Cardiac fibroblast (primary cell): ENCODE measurements at regions not wholly inside any gene's neighbourhood (a gene's known extent, or its start where the extent isn't known, plus 50 kb on each side); places are given as distances from the start of the nearest gene placed in this dataset.

Experiments
- DNase-seq, 2 donors: peaks; one replicate each; pipeline versions ENCODE4 v3.0.0 to v3.0.0-alpha.2; 2010; ENCODE audit warnings: low read depth in 2 of 2
- H3K4me3 ChIP-seq, 2 donors: replicated peaks in 1 of 2; 1 replicate in 1 of 2; 2 replicates in 1 of 2; pipeline ENCODE4 v1.5.1; 2011; ENCODE audit warnings: low read depth in 2 of 2, low read length in 2 of 2, mild to moderate bottlenecking in 2 of 2, moderate library complexity in 1 of 2
- TF ChIP-seq, protein P1 (sequence below): IDR thresholded peaks from one replicate; pipeline ENCODE4 v1.5.1; 2011; ENCODE audit warnings: low read depth, mild to moderate bottlenecking, low read length, inconsistent platforms

GRCh38 chr5:121021681-121022080 is 557.6 kb downstream of the PRR16 start:
- TF ChIP-seq, protein P1, sequence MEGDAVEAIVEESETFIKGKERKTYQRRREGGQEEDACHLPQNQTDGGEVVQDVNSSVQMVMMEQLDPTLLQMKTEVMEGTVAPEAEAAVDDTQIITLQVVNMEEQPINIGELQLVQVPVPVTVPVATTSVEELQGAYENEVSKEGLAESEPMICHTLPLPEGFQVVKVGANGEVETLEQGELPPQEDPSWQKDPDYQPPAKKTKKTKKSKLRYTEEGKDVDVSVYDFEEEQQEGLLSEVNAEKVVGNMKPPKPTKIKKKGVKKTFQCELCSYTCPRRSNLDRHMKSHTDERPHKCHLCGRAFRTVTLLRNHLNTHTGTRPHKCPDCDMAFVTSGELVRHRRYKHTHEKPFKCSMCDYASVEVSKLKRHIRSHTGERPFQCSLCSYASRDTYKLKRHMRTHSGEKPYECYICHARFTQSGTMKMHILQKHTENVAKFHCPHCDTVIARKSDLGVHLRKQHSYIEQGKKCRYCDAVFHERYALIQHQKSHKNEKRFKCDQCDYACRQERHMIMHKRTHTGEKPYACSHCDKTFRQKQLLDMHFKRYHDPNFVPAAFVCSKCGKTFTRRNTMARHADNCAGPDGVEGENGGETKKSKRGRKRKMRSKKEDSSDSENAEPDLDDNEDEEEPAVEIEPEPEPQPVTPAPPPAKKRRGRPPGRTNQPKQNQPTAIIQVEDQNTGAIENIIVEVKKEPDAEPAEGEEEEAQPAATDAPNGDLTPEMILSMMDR, result no peak
- no peak for DNase-seq
- H3K4me3 ChIP-seq, result no peak overlapping the region

- no peak overlapping the region for H3K4me3 ChIP-seq
- no peak for DNase-seq
- TF ChIP-seq, protein P1, result no peak
These were observed 560.6 kb downstream of the PRR16 start for GRCh38 chr5:121024416-121025311.

DNA sequence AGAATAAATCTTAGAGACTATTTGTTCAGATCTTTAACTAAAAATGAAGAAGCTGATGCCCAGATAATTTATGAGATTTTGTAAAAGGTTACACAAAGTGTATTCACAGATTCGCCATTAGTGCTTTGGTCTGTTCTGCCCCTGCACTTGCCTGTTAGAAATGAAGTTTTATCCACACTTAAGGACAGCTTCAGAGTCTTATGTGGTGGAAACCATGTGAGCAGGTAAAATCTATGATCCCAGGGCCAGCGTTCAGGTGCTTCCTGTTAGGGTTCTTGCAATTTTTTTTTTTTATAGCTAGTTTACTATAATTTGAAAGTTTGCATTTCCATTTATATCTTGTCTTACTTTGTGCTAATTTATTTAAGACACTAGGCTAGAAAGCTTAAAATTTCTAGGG is 561.6 kb downstream of the PRR16 start:
- no peak overlapping the region for H3K4me3 ChIP-seq
- no peak for DNase-seq
- TF ChIP-seq, protein P1, result no peak

DNA sequence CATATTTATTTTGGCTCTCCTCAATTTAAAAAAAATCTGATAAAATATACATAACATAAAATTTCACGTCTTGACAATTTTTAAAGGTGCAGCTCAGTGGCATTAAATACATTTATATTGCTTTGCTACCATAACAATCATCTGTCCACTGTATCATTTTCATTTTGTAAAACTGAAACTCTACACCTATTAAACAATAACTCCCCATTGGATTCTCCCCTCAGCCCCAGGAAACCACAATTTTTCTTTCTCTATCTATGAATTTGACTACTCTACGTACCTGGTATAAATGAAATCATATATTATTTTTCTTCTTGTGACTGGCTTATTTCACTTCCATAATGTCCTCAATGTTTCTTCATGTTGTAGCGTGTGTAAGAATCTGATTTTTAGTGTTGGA is 563.5 kb downstream of the PRR16 start:
- TF ChIP-seq, protein P1, result no peak
- no peak for DNase-seq
- H3K4me3 ChIP-seq, result no peak overlapping the region

GRCh38 chr5:121029536-121030245 is 565.6 kb downstream of the PRR16 start:
- DNase-seq, result no peak
- TF ChIP-seq, protein P1, result no peak
- H3K4me3 ChIP-seq, result no peak overlapping the region

DNA sequence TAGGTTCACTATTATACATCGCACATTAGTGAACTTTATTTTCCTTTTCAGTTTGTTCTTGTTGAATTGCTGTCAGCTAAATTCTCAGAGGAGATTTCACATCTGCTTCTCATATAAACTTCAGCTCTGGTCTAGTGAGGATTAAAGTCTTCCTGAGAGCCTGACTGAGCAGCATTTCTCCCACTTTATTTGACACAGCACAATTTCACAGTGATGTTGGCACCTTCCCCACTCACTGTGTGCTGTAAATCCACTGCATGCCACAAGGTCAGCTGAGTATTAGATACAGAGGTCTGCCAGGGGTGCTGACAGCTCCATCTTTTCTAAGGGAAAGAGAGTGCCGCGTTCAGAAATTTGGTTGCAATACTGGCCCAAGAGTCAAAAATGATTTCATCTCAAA is 567.4 kb downstream of the PRR16 start:
- H3K4me3 ChIP-seq, result no peak overlapping the region
- TF ChIP-seq, protein P1, result no peak
- DNase-seq, result peak in 1 of 2 donors; percentile 0
